ENCODE measurements at regions not wholly inside any gene's neighbourhood (a gene's known extent, or its start where the extent isn't known, plus 50 kb on each side); places are given as distances from the start of the nearest gene placed in this dataset.

DNA sequence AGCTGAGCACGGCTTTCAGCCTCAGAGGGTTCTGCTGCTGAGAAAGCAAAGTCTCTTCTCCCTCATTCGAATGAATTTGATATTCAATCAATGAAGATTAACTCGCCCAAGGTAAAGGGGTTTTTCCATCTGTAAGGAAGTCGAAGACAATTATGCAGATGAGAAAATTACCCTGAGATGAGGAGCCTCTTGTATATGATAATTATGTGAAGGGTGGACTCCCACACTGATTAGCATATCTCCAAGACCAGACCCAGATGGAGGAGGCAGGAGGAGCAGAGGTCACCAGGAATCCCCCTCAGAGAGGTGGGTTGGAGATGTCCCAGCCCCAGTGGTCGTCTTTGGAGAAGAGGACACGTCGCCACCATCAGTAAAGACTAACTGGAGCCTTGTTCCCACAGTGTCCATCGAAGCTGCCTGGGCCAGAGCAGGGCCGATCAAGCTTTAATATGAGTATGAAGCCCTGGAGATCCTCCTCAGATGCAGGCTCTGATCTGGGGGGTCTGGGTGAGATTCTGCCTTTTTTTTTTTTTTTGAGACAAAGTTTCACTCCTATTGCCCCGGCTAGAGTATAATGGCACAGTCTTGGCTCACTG, 61.5 kb upstream of the LHX1 start (continued):
- TF ChIP-seq, protein P1, sequence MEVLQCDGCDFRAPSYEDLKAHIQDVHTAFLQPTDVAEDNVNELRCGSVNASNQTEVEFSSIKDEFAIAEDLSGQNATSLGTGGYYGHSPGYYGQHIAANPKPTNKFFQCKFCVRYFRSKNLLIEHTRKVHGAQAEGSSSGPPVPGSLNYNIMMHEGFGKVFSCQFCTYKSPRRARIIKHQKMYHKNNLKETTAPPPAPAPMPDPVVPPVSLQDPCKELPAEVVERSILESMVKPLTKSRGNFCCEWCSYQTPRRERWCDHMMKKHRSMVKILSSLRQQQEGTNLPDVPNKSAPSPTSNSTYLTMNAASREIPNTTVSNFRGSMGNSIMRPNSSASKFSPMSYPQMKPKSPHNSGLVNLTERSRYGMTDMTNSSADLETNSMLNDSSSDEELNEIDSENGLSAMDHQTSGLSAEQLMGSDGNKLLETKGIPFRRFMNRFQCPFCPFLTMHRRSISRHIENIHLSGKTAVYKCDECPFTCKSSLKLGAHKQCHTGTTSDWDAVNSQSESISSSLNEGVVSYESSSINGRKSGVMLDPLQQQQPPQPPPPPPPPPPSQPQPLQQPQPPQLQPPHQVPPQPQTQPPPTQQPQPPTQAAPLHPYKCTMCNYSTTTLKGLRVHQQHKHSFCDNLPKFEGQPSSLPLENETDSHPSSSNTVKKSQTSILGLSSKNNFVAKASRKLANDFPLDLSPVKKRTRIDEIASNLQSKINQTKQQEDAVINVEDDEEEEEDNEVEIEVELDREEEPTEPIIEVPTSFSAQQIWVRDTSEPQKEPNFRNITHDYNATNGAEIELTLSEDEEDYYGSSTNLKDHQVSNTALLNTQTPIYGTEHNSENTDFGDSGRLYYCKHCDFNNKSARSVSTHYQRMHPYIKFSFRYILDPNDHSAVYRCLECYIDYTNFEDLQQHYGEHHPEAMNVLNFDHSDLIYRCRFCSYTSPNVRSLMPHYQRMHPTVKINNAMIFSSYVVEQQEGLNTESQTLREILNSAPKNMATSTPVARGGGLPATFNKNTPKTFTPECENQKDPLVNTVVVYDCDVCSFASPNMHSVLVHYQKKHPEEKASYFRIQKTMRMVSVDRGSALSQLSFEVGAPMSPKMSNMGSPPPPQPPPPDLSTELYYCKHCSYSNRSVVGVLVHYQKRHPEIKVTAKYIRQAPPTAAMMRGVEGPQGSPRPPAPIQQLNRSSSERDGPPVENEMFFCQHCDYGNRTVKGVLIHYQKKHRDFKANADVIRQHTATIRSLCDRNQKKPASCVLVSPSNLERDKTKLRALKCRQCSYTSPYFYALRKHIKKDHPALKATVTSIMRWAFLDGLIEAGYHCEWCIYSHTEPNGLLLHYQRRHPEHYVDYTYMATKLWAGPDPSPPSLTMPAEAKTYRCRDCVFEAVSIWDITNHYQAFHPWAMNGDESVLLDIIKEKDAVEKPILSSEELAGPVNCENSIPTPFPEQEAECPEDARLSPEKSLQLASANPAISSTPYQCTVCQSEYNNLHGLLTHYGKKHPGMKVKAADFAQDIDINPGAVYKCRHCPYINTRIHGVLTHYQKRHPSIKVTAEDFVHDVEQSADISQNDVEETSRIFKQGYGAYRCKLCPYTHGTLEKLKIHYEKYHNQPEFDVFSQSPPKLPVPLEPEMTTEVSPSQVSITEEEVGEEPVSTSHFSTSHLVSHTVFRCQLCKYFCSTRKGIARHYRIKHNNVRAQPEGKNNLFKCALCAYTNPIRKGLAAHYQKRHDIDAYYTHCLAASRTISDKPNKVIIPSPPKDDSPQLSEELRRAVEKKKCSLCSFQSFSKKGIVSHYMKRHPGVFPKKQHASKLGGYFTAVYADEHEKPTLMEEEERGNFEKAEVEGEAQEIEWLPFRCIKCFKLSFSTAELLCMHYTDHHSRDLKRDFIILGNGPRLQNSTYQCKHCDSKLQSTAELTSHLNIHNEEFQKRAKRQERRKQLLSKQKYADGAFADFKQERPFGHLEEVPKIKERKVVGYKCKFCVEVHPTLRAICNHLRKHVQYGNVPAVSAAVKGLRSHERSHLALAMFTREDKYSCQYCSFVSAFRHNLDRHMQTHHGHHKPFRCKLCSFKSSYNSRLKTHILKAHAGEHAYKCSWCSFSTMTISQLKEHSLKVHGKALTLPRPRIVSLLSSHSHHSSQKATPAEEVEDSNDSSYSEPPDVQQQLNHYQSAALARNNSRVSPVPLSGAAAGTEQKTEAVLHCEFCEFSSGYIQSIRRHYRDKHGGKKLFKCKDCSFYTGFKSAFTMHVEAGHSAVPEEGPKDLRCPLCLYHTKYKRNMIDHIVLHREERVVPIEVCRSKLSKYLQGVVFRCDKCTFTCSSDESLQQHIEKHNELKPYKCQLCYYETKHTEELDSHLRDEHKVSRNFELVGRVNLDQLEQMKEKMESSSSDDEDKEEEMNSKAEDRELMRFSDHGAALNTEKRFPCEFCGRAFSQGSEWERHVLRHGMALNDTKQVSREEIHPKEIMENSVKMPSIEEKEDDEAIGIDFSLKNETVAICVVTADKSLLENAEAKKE (CRISPR knock-in tag; IDR thresholded peaks at IDR 0.05) = no peak
- no peak for TF ChIP-seq CREB1 (CRISPR knock-in tag; IDR thresholded peaks at IDR 0.05; ENCODE audit: low read depth)
- TF ChIP-seq STAT1 (IDR thresholded peaks at IDR 0.05; ENCODE audit: unreplicated experiment) = no peak
- no peak for TF ChIP-seq JUNB (IDR thresholded peaks at IDR 0.05; ENCODE audit: unreplicated experiment)
- TF ChIP-seq ZNF331 (CRISPR knock-in tag; IDR thresholded peaks at IDR 0.05; ENCODE audit: low read depth) = no peak
- TF ChIP-seq, protein P2, sequence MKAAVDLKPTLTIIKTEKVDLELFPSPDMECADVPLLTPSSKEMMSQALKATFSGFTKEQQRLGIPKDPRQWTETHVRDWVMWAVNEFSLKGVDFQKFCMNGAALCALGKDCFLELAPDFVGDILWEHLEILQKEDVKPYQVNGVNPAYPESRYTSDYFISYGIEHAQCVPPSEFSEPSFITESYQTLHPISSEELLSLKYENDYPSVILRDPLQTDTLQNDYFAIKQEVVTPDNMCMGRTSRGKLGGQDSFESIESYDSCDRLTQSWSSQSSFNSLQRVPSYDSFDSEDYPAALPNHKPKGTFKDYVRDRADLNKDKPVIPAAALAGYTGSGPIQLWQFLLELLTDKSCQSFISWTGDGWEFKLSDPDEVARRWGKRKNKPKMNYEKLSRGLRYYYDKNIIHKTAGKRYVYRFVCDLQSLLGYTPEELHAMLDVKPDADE (IDR thresholded peaks at IDR 0.05) = no peak

DNA sequence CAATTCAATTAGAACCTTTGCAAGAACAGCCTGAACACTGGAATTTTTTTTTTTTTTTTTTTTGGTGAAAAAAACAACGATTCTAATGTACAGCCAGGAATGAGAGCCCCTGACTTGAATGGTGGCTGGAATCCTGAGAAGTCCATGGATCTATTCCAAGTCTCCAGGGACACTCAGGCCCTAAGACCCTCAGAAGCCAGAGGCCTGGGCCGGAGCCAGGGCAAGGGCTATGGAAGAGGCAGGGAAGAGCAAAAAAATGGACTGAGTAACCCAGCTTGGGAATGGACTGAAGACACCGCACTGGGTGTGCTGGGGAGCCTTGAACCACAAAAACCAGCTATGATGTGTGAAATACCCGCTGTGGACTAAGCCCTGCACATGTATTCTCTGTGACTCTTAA, 60.3 kb upstream of the LHX1 start:
- no peak overlapping the region for H3K4me2 ChIP-seq
- Mint-ChIP-seq H3K27ac (no peak overlapping the region), H3K27me3 (ENCODE audit: insufficient read depth, low read depth, poor library complexity) (no peaks in the 10 kb centered on the region), H3K9me3 (peaks cover 10% of the 10 kb centered on the region; the same call in 2 of the 3 replicates), H3K4me1 (peaks cover 6% of the 10 kb centered on the region), H3K4me3 (no peak overlapping the region), H3K36me3 (ENCODE audit: low read depth) (0 out of 3 replicates have a peak, but pooled peaks cover under 1% of the 10 kb centered on the region)
- no peak overlapping the region for H3K27ac ChIP-seq (ENCODE audit: low read depth)
- ATAC-seq (no peak), DNase-seq (ENCODE audit: low spot score) (no peak)
- no peaks in the 10 kb centered on the region for H3K27me3 ChIP-seq (ENCODE audit: insufficient read depth)
- H3K79me2 ChIP-seq (replicated peaks; ENCODE audit: insufficient read depth) = no peaks in the 10 kb centered on the region
- no peak overlapping the region for H2AFZ ChIP-seq
- no peaks in the 10 kb centered on the region for H4K20me1 ChIP-seq (replicated peaks; ENCODE audit: insufficient read depth)
- no peaks in the 10 kb centered on the region for H3F3A ChIP-seq (replicated peaks; ENCODE audit: low read depth)
- H3K4me3 ChIP-seq = no peak overlapping the region
- H3K9me2 ChIP-seq (ENCODE audit: insufficient read depth) = no peaks in the 10 kb centered on the region
- H3K4me1 ChIP-seq (ENCODE audit: insufficient read depth) = no peaks in the 10 kb centered on the region
- no peaks in the 10 kb centered on the region for H3K36me3 ChIP-seq (ENCODE audit: insufficient read depth)
- no peak for TF ChIP-seq STAT1 (IDR thresholded peaks at IDR 0.05; ENCODE audit: unreplicated experiment)
- TF ChIP-seq, protein P1 (CRISPR knock-in tag; IDR thresholded peaks at IDR 0.05) = no peak
- no peak for TF ChIP-seq EZH2 (IDR thresholded peaks at IDR 0.05; ENCODE audit: low read depth, unreplicated experiment)
- TF ChIP-seq EZH2phosphoT487 (IDR thresholded peaks at IDR 0.05; ENCODE audit: unreplicated experiment) = no peak
- no peak for TF ChIP-seq ZNF331 (CRISPR knock-in tag; IDR thresholded peaks at IDR 0.05; ENCODE audit: low read depth)

Measured in GM23338 (cell line).